ENCODE measurements at regions not wholly inside any gene's neighbourhood (a gene's known extent, or its start where the extent isn't known, plus 50 kb on each side); places are given as distances from the start of the nearest gene placed in this dataset.

GRCh38 chr9:71541436-71541835 lies 226.9 kb downstream of the CEMIP2 start:
- H3K27me3 ChIP-seq (ENCODE audit: control insufficient read depth, insufficient read depth, low read length): no peaks in the 10 kb centered on the region
- H3K36me3 ChIP-seq (ENCODE audit: control insufficient read depth, insufficient read depth, low read length): no peaks in the 10 kb centered on the region
- no peak for DNase-seq (ENCODE audit: low read depth)
- FAIRE-seq: no peak
- TF ChIP-seq CTCF (IDR thresholded peaks at IDR 0.05; ENCODE audit: insufficient read depth, low read length, severe bottlenecking): no peak
- no peak overlapping the region for H3K4me3 ChIP-seq (ENCODE audit: low read depth, low read length)

- H3K27me3 ChIP-seq (ENCODE audit: control insufficient read depth, insufficient read depth, low read length): no peaks in the 10 kb centered on the region
- no peaks in the 10 kb centered on the region for H3K36me3 ChIP-seq (ENCODE audit: control insufficient read depth, insufficient read depth, low read length)
- DNase-seq (ENCODE audit: low read depth) (no peak), FAIRE-seq (no peak)
- no peak for TF ChIP-seq CTCF (IDR thresholded peaks at IDR 0.05; ENCODE audit: insufficient read depth, low read length, severe bottlenecking)
- H3K4me3 ChIP-seq (ENCODE audit: low read depth, low read length): no peak overlapping the region
These were observed 243.2 kb downstream of the CEMIP2 start for GRCh38 chr9:71524996-71525580.

- FAIRE-seq: no peak
These were observed 243.8 kb downstream of the CEMIP2 start for GRCh38 chr9:71524516-71524915.

GRCh38 chr9:71521132-71521531 lies 247.2 kb downstream of the CEMIP2 start:
- Histone ChIP-seq H3K4me3 (ENCODE audit: low read depth, low read length) (no peak overlapping the region), H3K36me3 (ENCODE audit: control insufficient read depth, insufficient read depth, low read length) (no peaks in the 10 kb centered on the region), H3K27me3 (ENCODE audit: control insufficient read depth, insufficient read depth, low read length) (no peaks in the 10 kb centered on the region)
- no peak for TF ChIP-seq CTCF (IDR thresholded peaks at IDR 0.05; ENCODE audit: insufficient read depth, low read length, severe bottlenecking)
- DNase-seq (ENCODE audit: low read depth): no peak
- FAIRE-seq: no peak

More at GRCh38 chr9:71524516-71524915, 243.8 kb downstream of the CEMIP2 start:
- H3K36me3 ChIP-seq (ENCODE audit: control insufficient read depth, insufficient read depth, low read length): no peaks in the 10 kb centered on the region
- no peak for TF ChIP-seq CTCF (IDR thresholded peaks at IDR 0.05; ENCODE audit: insufficient read depth, low read length, severe bottlenecking)
- no peak for DNase-seq (ENCODE audit: low read depth)
- no peaks in the 10 kb centered on the region for H3K27me3 ChIP-seq (ENCODE audit: control insufficient read depth, insufficient read depth, low read length)
- no peak overlapping the region for H3K4me3 ChIP-seq (ENCODE audit: low read depth, low read length)

- FAIRE-seq: no peak
- no peak for DNase-seq (ENCODE audit: low read depth)
- Histone ChIP-seq H3K27me3 (ENCODE audit: control insufficient read depth, insufficient read depth, low read length) (no peaks in the 10 kb centered on the region), H3K36me3 (ENCODE audit: control insufficient read depth, insufficient read depth, low read length) (no peaks in the 10 kb centered on the region), H3K4me3 (ENCODE audit: low read depth, low read length) (no peak overlapping the region)
- no peak for TF ChIP-seq CTCF (IDR thresholded peaks at IDR 0.05; ENCODE audit: insufficient read depth, low read length, severe bottlenecking)
These were observed 249.1 kb downstream of the CEMIP2 start for GRCh38 chr9:71519098-71519696.

All from bronchial epithelial cell (primary cell).